GM18507 (cell line): ENCODE measurements at regions not wholly inside any gene's neighbourhood (a gene's known extent, or its start where the extent isn't known, plus 50 kb on each side); places are given as distances from the start of the nearest gene placed in this dataset.

Source experiments
- DNase-seq: peaks from one replicate; pipeline ENCODE4 v3.0.0; 2011; ENCODE audit warnings: low read depth; ENCODE audit not compliant: insufficient read length; ENCODE audit errors: extremely low spot score
- FAIRE-seq: peaks from 2 replicates; lab custom pipeline; 2011; peaks lifted over from hg19 to GRCh38; lab: Jason Lieb, UNC

GRCh38 chr12:124639122-124639806, 71.9 kb upstream of the NCOR2 start:
- no peak for FAIRE-seq
- DNase-seq, result no peak

DNA sequence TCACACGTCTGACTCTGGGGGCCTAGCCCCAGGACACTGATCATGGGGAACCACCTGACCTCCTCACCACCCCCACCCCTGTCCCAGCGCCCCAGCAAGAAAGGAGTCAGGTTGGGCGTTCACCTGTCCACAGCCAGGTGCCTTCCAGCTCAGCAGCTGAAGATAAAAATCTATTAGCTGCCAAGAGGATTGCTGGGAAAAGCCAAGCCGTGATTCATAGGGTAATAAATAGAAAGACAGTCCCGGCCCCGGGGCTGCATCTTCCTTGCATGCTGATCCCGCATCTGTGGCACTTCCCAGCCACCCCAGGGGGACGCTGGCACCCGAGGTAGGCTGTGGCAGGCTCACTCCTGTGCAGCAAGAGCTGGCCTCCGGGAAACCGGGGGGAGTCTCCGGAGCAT, 70.2 kb upstream of the NCOR2 start:
- no peak for FAIRE-seq
- DNase-seq, result no peak

GRCh38 chr12:124637163-124637562, 69.8 kb upstream of the NCOR2 start:
- DNase-seq (no peak), FAIRE-seq (no peak)

DNA sequence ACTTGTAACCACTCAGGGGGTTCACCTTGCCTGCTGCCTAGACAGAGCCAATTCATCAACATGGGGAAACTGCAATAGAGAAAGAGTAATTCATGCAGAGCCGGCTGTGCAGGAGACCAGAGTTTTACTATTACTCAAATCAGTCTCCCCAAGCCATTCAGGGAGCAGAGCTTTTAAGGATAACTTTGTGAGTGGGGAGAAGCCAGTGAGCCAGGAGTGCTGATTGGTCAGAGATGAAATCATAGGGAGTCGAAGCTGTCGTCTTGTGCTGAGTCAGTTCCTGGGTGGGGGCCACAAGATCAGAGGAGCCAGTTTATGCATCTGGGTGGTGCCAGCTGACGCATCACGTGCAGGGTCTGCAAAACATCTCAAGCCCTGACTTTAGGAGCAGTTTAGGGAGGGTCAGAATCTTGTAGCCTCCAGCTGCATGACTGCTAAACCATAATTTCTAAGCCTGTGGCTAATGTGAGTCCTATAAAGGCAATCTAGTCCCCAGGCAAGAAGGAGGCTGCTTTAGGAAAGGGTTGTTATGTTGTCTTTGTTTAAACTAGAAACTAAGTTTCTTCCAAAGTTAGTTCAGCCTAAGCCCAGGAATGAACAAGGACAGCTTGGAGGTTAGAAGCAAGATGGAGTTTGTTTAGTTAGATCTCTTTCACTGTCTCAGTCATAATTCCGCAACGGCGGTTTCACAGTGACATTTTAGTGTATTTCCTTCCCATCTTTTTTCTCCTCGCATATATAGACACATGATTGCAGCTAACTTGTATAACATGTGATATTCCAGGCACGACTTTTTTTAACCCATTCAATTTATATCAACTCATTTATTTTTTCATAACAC, 68.9 kb upstream of the NCOR2 start:
- FAIRE-seq (peak; percentile 54), DNase-seq (no peak)

DNA sequence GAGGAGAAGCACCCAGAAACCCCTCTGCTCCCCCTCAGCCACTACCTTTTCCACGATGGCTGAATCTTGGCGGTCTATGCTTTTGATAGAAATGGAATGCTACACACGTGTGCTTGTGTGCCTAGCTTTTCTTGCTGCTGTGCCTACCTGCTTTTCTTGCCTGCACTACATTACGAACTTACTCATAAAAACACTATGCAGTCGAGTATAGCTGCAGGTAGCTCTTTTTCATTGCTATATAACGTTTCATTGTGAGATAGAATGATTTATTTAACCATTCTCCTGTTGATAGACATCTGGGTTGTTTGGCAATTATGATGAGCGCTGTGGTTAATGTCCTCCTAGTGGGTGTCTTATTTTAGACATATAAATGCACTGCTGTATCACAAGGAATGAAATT, 67.9 kb upstream of the NCOR2 start:
- FAIRE-seq, result no peak
- DNase-seq, result no peak

DNA sequence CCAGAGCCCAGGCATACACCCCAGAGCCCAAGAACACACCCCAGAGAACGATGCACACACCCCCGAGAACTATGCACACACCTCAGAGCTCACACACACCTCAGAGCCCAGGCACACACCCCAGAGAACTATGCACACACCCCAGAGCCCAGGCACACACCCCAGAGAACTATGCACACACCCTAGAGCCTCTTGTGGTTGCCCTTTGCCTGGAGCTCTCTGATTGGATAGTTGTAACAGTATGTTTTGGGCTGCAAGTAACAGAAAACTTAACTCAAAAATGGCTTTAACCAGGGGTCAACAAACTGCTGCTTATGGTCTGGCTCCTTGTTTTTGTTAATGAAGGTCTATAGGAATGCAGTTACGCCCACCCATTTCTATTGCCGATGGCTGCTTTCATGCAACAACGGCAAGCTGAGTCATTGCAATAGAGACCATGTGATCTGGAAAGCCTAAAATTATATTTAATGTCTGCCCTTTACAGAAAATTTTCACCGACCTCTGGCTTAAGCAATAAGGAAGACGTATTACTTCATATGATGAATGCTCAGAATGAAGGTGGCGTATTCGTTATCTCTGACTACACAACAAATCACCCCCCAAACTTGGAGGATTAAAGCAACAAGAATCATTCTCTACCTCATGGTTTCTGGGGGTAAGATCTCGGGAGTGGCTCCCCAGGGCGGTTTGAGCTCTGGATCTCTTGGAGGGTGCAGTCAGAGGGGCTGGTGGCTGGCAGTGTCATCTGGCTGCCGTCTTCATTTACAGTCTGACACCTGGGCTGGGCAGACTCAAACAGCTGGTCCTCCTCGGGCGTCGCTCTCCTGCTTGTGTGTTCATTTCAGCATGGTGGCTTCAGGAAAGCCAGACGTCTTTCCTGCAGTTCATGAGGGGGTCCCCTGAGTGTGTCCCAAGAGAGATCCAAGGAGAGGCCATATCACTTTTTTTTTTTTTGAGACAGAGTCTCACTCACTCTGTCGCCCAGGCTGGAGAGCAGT, 66.3 kb upstream of the NCOR2 start:
- FAIRE-seq (no peak), DNase-seq (no peak)

GRCh38 chr12:124632519-124632984, 65.1 kb upstream of the NCOR2 start:
- DNase-seq (no peak), FAIRE-seq (no peak)

DNA sequence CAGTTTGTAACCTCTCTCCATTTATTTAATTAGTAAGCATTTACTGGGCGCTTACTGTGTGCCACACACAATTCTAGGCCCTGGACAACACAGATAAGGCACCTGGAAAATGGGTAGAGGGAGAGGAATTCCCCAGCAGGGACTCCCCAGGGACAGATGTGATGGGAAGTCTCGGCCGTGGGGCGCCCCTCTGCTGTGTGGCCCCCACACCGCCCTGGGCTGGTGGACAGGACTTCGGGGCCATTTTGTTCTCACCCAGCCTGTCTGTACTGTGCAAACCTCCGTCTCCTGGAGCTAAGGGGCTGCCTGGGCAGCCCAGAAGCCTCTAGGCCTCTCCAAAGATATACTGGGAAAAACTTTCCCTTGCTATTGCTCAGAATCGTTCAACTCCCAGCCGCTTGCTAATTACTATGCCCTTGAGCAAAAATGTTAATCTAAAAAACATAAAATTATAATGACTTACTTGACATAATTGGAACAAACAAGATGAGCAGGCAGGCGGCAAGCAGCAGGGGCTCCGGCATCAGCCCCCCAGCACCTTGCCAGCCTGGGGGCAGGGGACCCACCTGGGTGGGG, 64.4 kb upstream of the NCOR2 start:
- DNase-seq (no peak), FAIRE-seq (no peak)

- DNase-seq (no peak), FAIRE-seq (no peak)
These were observed 63.4 kb upstream of the NCOR2 start for GRCh38 chr12:124630791-124631313.

- DNase-seq, result no peak
- no peak for FAIRE-seq
These were observed 62.5 kb upstream of the NCOR2 start for GRCh38 chr12:124629789-124630480.

- FAIRE-seq (no peak), DNase-seq (no peak)
These were observed 61.7 kb upstream of the NCOR2 start for GRCh38 chr12:124629117-124629516.

GRCh38 chr12:124627956-124628355, 60.5 kb upstream of the NCOR2 start:
- DNase-seq (no peak), FAIRE-seq (no peak)

- DNase-seq, result no peak
These were observed 59.6 kb upstream of the NCOR2 start for GRCh38 chr12:124626971-124627411.

DNA sequence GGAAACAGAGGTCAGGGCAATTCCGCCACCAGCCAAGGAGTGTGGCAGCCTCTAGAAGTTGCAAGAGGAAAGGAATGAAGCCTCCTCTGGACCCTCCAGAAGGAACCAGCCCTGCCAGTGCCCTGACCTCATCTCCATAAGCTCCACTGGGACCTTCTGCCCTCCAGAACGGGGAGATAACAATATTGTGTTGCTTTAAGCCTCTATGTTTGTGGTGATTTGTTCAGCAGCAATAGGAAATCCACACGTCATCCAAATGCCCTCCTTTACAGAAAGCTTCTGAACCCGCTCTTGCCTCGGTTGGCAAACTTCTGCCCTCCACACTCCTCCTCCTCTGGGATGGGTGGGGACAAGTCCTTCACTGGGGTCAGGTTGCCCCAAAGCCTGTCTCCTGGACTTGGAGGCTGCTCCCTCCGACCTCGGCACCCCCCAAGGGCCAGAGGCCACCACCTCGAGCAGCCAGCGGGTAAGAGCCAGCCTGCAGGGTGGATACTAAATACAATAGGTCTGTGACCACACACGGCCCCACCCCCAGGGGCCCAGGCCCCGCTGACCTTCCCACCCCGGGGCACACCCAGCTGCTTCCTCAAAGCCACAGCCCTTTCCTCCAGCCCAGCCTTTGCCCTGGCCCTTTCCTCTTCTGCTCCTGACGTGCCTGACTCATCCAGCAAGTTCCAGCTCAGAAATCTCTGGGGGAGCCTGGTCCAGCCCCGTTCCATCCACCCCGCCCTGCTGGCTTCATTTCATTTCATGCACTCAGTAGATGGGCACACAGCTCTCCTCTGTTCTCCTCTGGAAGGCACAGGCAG, 58.7 kb upstream of the NCOR2 start:
- FAIRE-seq (no peak), DNase-seq (no peak)

More at GRCh38 chr12:124626971-124627411, 59.6 kb upstream of the NCOR2 start:
- no peak for FAIRE-seq

GRCh38 chr12:124624823-124625222, 57.4 kb upstream of the NCOR2 start:
- FAIRE-seq, result no peak
- no peak for DNase-seq

- FAIRE-seq (no peak), DNase-seq (no peak)
These were observed 56.1 kb upstream of the NCOR2 start for GRCh38 chr12:124623344-124624035.

- no peak for DNase-seq
- no peak for FAIRE-seq
These were observed 55.4 kb upstream of the NCOR2 start for GRCh38 chr12:124622764-124623163.
